Ishikawa (cell line): ENCODE measurements at regions not wholly inside any gene's neighbourhood (a gene's known extent, or its start where the extent isn't known, plus 50 kb on each side); places are given as distances from the start of the nearest gene placed in this dataset.

Experiments used
- CEBPB ChIP-seq: IDR thresholded peaks from 2 replicates; pipeline ENCODE4 v1.6.1; 2012
- CREB1 ChIP-seq: IDR thresholded peaks from 2 replicates; pipeline ENCODE4 v1.6.1; 2012; ENCODE audit warnings: low read depth
- EGR1 ChIP-seq: IDR thresholded peaks from 2 replicates; pipeline ENCODE4 v1.6.1; 2012
- EP300 ChIP-seq: IDR thresholded peaks from 2 replicates; pipeline ENCODE4 v1.6.1; 2012; ENCODE audit warnings: borderline replicate concordance
- FOXM1 ChIP-seq: IDR thresholded peaks from 2 replicates; pipeline ENCODE4 v1.6.1; 2012; ENCODE audit warnings: low read depth, borderline replicate concordance
- MAX ChIP-seq: IDR thresholded peaks from 2 replicates; pipeline ENCODE4 v1.6.1; 2012
- NFIC ChIP-seq: IDR thresholded peaks from 2 replicates; pipeline ENCODE4 v1.6.1; 2012
- RAD21 ChIP-seq: IDR thresholded peaks from 2 replicates; pipeline ENCODE4 v1.6.1; 2012; ENCODE audit warnings: low read depth
- REST ChIP-seq: IDR thresholded peaks from 2 replicates; pipeline ENCODE4 v1.6.1; 2012; ENCODE audit warnings: low read depth, mild to moderate bottlenecking
- TAF1 ChIP-seq: IDR thresholded peaks from 2 replicates; pipeline ENCODE4 v1.6.1; 2012; ENCODE audit warnings: low read depth, mild to moderate bottlenecking
- TCF12 ChIP-seq: IDR thresholded peaks from 2 replicates; pipeline ENCODE4 v1.6.1; 2012; ENCODE audit warnings: low read depth
- TEAD4 ChIP-seq: IDR thresholded peaks from 2 replicates; pipeline ENCODE4 v1.6.1; 2012
- USF1 ChIP-seq: IDR thresholded peaks from 2 replicates; pipeline ENCODE4 v1.6.1; 2012
- YY1 ChIP-seq: IDR thresholded peaks from 2 replicates; pipeline ENCODE4 v1.6.1; 2012; ENCODE audit warnings: low read depth
- ZBTB7A ChIP-seq: IDR thresholded peaks from 2 replicates; pipeline ENCODE4 v1.6.1; 2012; ENCODE audit warnings: low read depth

GRCh38 chr5:136722086-136722485 is 356.7 kb upstream of the TRPC7 start:
- TF ChIP-seq TAF1 (no peak), TCF12 (no peak), FOXM1 (no peak), CEBPB (no peak), TEAD4 (no peak), CREB1 (no peak), EP300 (no peak), YY1 (no peak), USF1 (no peak), ZBTB7A (no peak), MAX (no peak), REST (no peak), NFIC (no peak), EGR1 (no peak), RAD21 (no peak)

GRCh38 chr5:136720674-136721073 is 355.3 kb upstream of the TRPC7 start:
- TF ChIP-seq TAF1: no peak
- no peak for TF ChIP-seq TEAD4
- TF ChIP-seq USF1: no peak
- TF ChIP-seq RAD21: no peak
- no peak for TF ChIP-seq ZBTB7A
- TF ChIP-seq REST: no peak
- TF ChIP-seq YY1: no peak
- no peak for TF ChIP-seq CREB1

GRCh38 chr5:136717917-136718316 is 352.6 kb upstream of the TRPC7 start:
- no peak for TF ChIP-seq EGR1
- no peak for TF ChIP-seq CEBPB
- no peak for TF ChIP-seq TEAD4
- no peak for TF ChIP-seq TAF1

GRCh38 chr5:136714286-136714685 is 348.9 kb upstream of the TRPC7 start:
- no peak for TF ChIP-seq MAX
- no peak for TF ChIP-seq REST
- TF ChIP-seq NFIC: no peak
- no peak for TF ChIP-seq CREB1
- TF ChIP-seq TCF12: no peak
- TF ChIP-seq CEBPB: no peak

GRCh38 chr5:136712628-136713027 is 347.3 kb upstream of the TRPC7 start:
- no peak for TF ChIP-seq FOXM1

- TF ChIP-seq REST: no peak
Observed at GRCh38 chr5:136710834-136711233, 345.5 kb upstream of the TRPC7 start.
